GM19035 (cell line): ENCODE measurements at regions not wholly inside any gene's neighbourhood (a gene's known extent, or its start where the extent isn't known, plus 50 kb on each side); places are given as distances from the start of the nearest gene placed in this dataset.

Experiments
- ATAC-seq: cut with Tn5 transposase; IDR thresholded peaks from one replicate; pipeline ENCODE4 v1.9.1; 2021; ENCODE audit not compliant: unreplicated experiment

- no peak for ATAC-seq
Measured at GRCh38 chr11:37124384-37124783, 526.3 kb upstream of the RAG2 start.

GRCh38 chr11:37115963-37116362 is 517.9 kb upstream of the RAG2 start:
- no peak for ATAC-seq

GRCh38 chr11:37110385-37110784 is 512.3 kb upstream of the RAG2 start:
- ATAC-seq: no peak

GRCh38 chr11:37109286-37109585 is 511.2 kb upstream of the RAG2 start:
- no peak for ATAC-seq

GRCh38 chr11:37108436-37109285 is 510.6 kb upstream of the RAG2 start:
- ATAC-seq: no peak

GRCh38 chr11:37107831-37108230 is 509.8 kb upstream of the RAG2 start:
- ATAC-seq: no peak

GRCh38 chr11:37107415-37107814 is 509.4 kb upstream of the RAG2 start:
- no peak for ATAC-seq

- ATAC-seq: no peak
Measured at GRCh38 chr11:37105427-37105826, 507.4 kb upstream of the RAG2 start.

GRCh38 chr11:37104380-37104779 is 506.3 kb upstream of the RAG2 start:
- ATAC-seq: no peak

- ATAC-seq: no peak
Measured at GRCh38 chr11:37100008-37100407, 502.0 kb upstream of the RAG2 start.

GRCh38 chr11:37092487-37092886 is 494.5 kb upstream of the RAG2 start:
- no peak for ATAC-seq

GRCh38 chr11:37089439-37089838 is 491.4 kb upstream of the RAG2 start:
- ATAC-seq: no peak

GRCh38 chr11:37088573-37088910 is 490.5 kb upstream of the RAG2 start:
- no peak for ATAC-seq

- ATAC-seq: no peak
Measured at GRCh38 chr11:37087650-37088572, 489.9 kb upstream of the RAG2 start.

GRCh38 chr11:37078521-37078920 is 480.5 kb upstream of the RAG2 start:
- ATAC-seq: no peak

GRCh38 chr11:37076866-37077265 is 478.8 kb upstream of the RAG2 start:
- no peak for ATAC-seq

- ATAC-seq: no peak
Measured at GRCh38 chr11:37072538-37073055, 474.6 kb upstream of the RAG2 start.

- ATAC-seq: no peak
Measured at GRCh38 chr11:37050311-37050710, 452.3 kb upstream of the RAG2 start.

- ATAC-seq: no peak
Measured at GRCh38 chr11:37040921-37041320, 442.9 kb upstream of the RAG2 start.

- no peak for ATAC-seq
Measured at GRCh38 chr11:37038911-37039310, 440.9 kb upstream of the RAG2 start.

- no peak for ATAC-seq
Measured at GRCh38 chr11:37026741-37027140, 428.7 kb upstream of the RAG2 start.

GRCh38 chr11:37026326-37026725 is 428.3 kb upstream of the RAG2 start:
- ATAC-seq: no peak
